GM21515 (cell line): ENCODE measurements at regions not wholly inside any gene's neighbourhood (a gene's known extent, or its start where the extent isn't known, plus 50 kb on each side); places are given as distances from the start of the nearest gene placed in this dataset.

ENCODE experiments used
- ATAC-seq: cut with Tn5 transposase; IDR thresholded peaks from one replicate; pipeline ENCODE4 v1.9.1; 2021; ENCODE audit not compliant: unreplicated experiment

- no peak for ATAC-seq
These were observed 70.8 kb upstream of the SIM2 start for GRCh38 chr21:36628106-36628505.

GRCh38 chr21:36628761-36629460, 70.0 kb upstream of the SIM2 start:
- no peak for ATAC-seq

GRCh38 chr21:36630485-36631206, 68.3 kb upstream of the SIM2 start:
- no peak for ATAC-seq

- ATAC-seq: no peak
These were observed 62.9 kb upstream of the SIM2 start for GRCh38 chr21:36636016-36636415.

- no peak for ATAC-seq
These were observed 62.5 kb upstream of the SIM2 start for GRCh38 chr21:36636439-36636838.

GRCh38 chr21:36639769-36640168, 59.1 kb upstream of the SIM2 start:
- ATAC-seq: no peak

- no peak for ATAC-seq
These were observed 58.7 kb upstream of the SIM2 start for GRCh38 chr21:36640174-36640720.

- no peak for ATAC-seq
These were observed 58.1 kb upstream of the SIM2 start for GRCh38 chr21:36640721-36641244.

- ATAC-seq: no peak
These were observed 57.6 kb upstream of the SIM2 start for GRCh38 chr21:36641346-36641745.

GRCh38 chr21:36641886-36642285, 57.0 kb upstream of the SIM2 start:
- no peak for ATAC-seq

- no peak for ATAC-seq
These were observed 56.1 kb upstream of the SIM2 start for GRCh38 chr21:36642777-36643176.

- ATAC-seq: no peak
These were observed 55.3 kb upstream of the SIM2 start for GRCh38 chr21:36643374-36644250.

- no peak for ATAC-seq
These were observed 52.9 kb upstream of the SIM2 start for GRCh38 chr21:36646011-36646410.

- ATAC-seq: no peak
These were observed 52.3 kb upstream of the SIM2 start for GRCh38 chr21:36646645-36647044.

- no peak for ATAC-seq
These were observed 51.4 kb upstream of the SIM2 start for GRCh38 chr21:36647279-36648093.
